ENCODE measurements at regions not wholly inside any gene's neighbourhood (a gene's known extent, or its start where the extent isn't known, plus 50 kb on each side); places are given as distances from the start of the nearest gene placed in this dataset.

GRCh38 chr3:5972586-5972985 is 785.1 kb downstream of the EDEM1 start:
- no peak overlapping the region for H2AFZ ChIP-seq (ENCODE audit: low read length)
- H3K27ac ChIP-seq (ENCODE audit: low read length) = no peak overlapping the region
- no peaks in the 10 kb centered on the region for H3K27me3 ChIP-seq (replicated peaks; ENCODE audit: insufficient read depth, low read length)
- H3K9me3 ChIP-seq (replicated peaks; ENCODE audit: insufficient read depth, low read length) = no peaks in the 10 kb centered on the region
- no peak for DNase-seq
- no peaks in the 10 kb centered on the region for H3K9me2 ChIP-seq (replicated peaks; ENCODE audit: insufficient read depth, low read length)
- H3K4me3 ChIP-seq (ENCODE audit: low read length) = no peak overlapping the region
- H3K4me2 ChIP-seq (ENCODE audit: low read depth, low read length) = no peak overlapping the region
- TF ChIP-seq CTCF (IDR thresholded peaks at IDR 0.05; ENCODE audit: low read length) = no peak
- no peaks in the 10 kb centered on the region for H4K20me1 ChIP-seq (ENCODE audit: insufficient read depth, low read length)
- H3K9ac ChIP-seq (ENCODE audit: low read length) = no peak overlapping the region
- no peaks in the 10 kb centered on the region for H3K79me2 ChIP-seq (ENCODE audit: low read length)
- H3K4me1 ChIP-seq (ENCODE audit: low read length) = no peaks in the 10 kb centered on the region
- no peaks in the 10 kb centered on the region for H3F3A ChIP-seq (ENCODE audit: insufficient read depth, low read length)
- H3K36me3 ChIP-seq (replicated peaks; ENCODE audit: insufficient read depth, low read length) = no peaks in the 10 kb centered on the region

- no peak overlapping the region for H3K4me2 ChIP-seq (ENCODE audit: low read depth, low read length)
- H3K79me2 ChIP-seq (ENCODE audit: low read length) = no peaks in the 10 kb centered on the region
- H3K9ac ChIP-seq (ENCODE audit: low read length) = no peak overlapping the region
- no peak for TF ChIP-seq EZH2 (optimal IDR thresholded peaks at IDR 0.05; ENCODE audit: low read depth, low read length)
- TF ChIP-seq EZH2phosphoT487 (IDR thresholded peaks at IDR 0.05; ENCODE audit: low read length) = no peak
- no peak for TF ChIP-seq CTCF (IDR thresholded peaks at IDR 0.05; ENCODE audit: low read length)
- no peaks in the 10 kb centered on the region for H3F3A ChIP-seq (ENCODE audit: insufficient read depth, low read length)
- no peak for DNase-seq
- H4K20me1 ChIP-seq (ENCODE audit: insufficient read depth, low read length) = no peaks in the 10 kb centered on the region
- H3K27ac ChIP-seq (ENCODE audit: low read length) = no peak overlapping the region
- H3K27me3 ChIP-seq (replicated peaks; ENCODE audit: insufficient read depth, low read length) = no peaks in the 10 kb centered on the region
- no peaks in the 10 kb centered on the region for H3K4me1 ChIP-seq (ENCODE audit: low read length)
- no peak overlapping the region for H3K4me3 ChIP-seq (ENCODE audit: low read length)
- no peaks in the 10 kb centered on the region for H3K9me2 ChIP-seq (replicated peaks; ENCODE audit: insufficient read depth, low read length)
- no peak overlapping the region for H2AFZ ChIP-seq (ENCODE audit: low read length)
- H3K9me3 ChIP-seq (replicated peaks; ENCODE audit: insufficient read depth, low read length) = no peaks in the 10 kb centered on the region
- no peaks in the 10 kb centered on the region for H3K36me3 ChIP-seq (replicated peaks; ENCODE audit: insufficient read depth, low read length)
Measured at GRCh38 chr3:5974630-5975322, 787.3 kb downstream of the EDEM1 start.

GRCh38 chr3:5977331-5977730 is 789.8 kb downstream of the EDEM1 start:
- Histone ChIP-seq H2AFZ (ENCODE audit: low read length) (no peak overlapping the region), H3K4me2 (ENCODE audit: low read depth, low read length) (no peak overlapping the region), H3K27me3 (replicated peaks; ENCODE audit: insufficient read depth, low read length) (no peaks in the 10 kb centered on the region), H3K9me2 (replicated peaks; ENCODE audit: insufficient read depth, low read length) (no peaks in the 10 kb centered on the region), H3K79me2 (ENCODE audit: low read length) (no peaks in the 10 kb centered on the region), H4K20me1 (ENCODE audit: insufficient read depth, low read length) (no peaks in the 10 kb centered on the region), H3K9me3 (replicated peaks; ENCODE audit: insufficient read depth, low read length) (no peaks in the 10 kb centered on the region), H3K36me3 (replicated peaks; ENCODE audit: insufficient read depth, low read length) (no peaks in the 10 kb centered on the region), H3K27ac (ENCODE audit: low read length) (no peak overlapping the region), H3K9ac (ENCODE audit: low read length) (no peak overlapping the region), H3K4me3 (ENCODE audit: low read length) (no peak overlapping the region), H3F3A (ENCODE audit: insufficient read depth, low read length) (no peaks in the 10 kb centered on the region), H3K4me1 (ENCODE audit: low read length) (no peaks in the 10 kb centered on the region)
- DNase-seq = no peak
- TF ChIP-seq EZH2 (optimal IDR thresholded peaks at IDR 0.05; ENCODE audit: low read depth, low read length) = no peak
- TF ChIP-seq EZH2phosphoT487 (IDR thresholded peaks at IDR 0.05; ENCODE audit: low read length) = no peak
- no peak for TF ChIP-seq CTCF (IDR thresholded peaks at IDR 0.05; ENCODE audit: low read length)
